HG03066 (cell line): ENCODE measurements at regions not wholly inside any gene's neighbourhood (a gene's known extent, or its start where the extent isn't known, plus 50 kb on each side); places are given as distances from the start of the nearest gene placed in this dataset.

Source experiments
- ATAC-seq: cut with Tn5 transposase; IDR thresholded peaks from one replicate; pipeline ENCODE4 v1.9.1; 2021; ENCODE audit warnings: low read depth; ENCODE audit not compliant: unreplicated experiment

GRCh38 chrX:9147086-9147485, 113.2 kb upstream of the FAM9B start:
- no peak for ATAC-seq

GRCh38 chrX:9147726-9148125, 113.8 kb upstream of the FAM9B start:
- ATAC-seq: no peak

- no peak for ATAC-seq
Measured at GRCh38 chrX:9148615-9149399, 114.9 kb upstream of the FAM9B start.

GRCh38 chrX:9149501-9150245, 115.7 kb upstream of the FAM9B start:
- ATAC-seq: no peak

GRCh38 chrX:9151772-9152307, 117.9 kb upstream of the FAM9B start:
- ATAC-seq: no peak

GRCh38 chrX:9153300-9153699, 119.4 kb upstream of the FAM9B start:
- ATAC-seq: no peak

- ATAC-seq: no peak
Measured at GRCh38 chrX:9158611-9159010, 124.7 kb upstream of the FAM9B start.

GRCh38 chrX:9160698-9161329, 126.9 kb upstream of the FAM9B start:
- no peak for ATAC-seq

GRCh38 chrX:9162698-9163097, 128.8 kb upstream of the FAM9B start:
- no peak for ATAC-seq

- no peak for ATAC-seq
Measured at GRCh38 chrX:9163214-9163709, 129.3 kb upstream of the FAM9B start.

- no peak for ATAC-seq
Measured at GRCh38 chrX:9164086-9164485, 130.2 kb upstream of the FAM9B start.

- no peak for ATAC-seq
Measured at GRCh38 chrX:9164533-9165426, 130.9 kb upstream of the FAM9B start.

- ATAC-seq: no peak
Measured at GRCh38 chrX:9166584-9166944, 132.6 kb upstream of the FAM9B start.

- ATAC-seq: no peak
Measured at GRCh38 chrX:9171841-9172463, 138.0 kb upstream of the FAM9B start.

- no peak for ATAC-seq
Measured at GRCh38 chrX:9172464-9172850, 138.5 kb upstream of the FAM9B start.

GRCh38 chrX:9180623-9181022, 146.7 kb upstream of the FAM9B start:
- ATAC-seq: no peak

GRCh38 chrX:9182041-9182440, 148.1 kb upstream of the FAM9B start:
- ATAC-seq: no peak

- no peak for ATAC-seq
Measured at GRCh38 chrX:9183481-9183880, 149.6 kb upstream of the FAM9B start.

GRCh38 chrX:9184211-9184610, 150.3 kb upstream of the FAM9B start:
- ATAC-seq: no peak

GRCh38 chrX:9188117-9188516, 154.2 kb upstream of the FAM9B start:
- ATAC-seq: no peak
